ENCODE measurements at regions not wholly inside any gene's neighbourhood (a gene's known extent, or its start where the extent isn't known, plus 50 kb on each side); places are given as distances from the start of the nearest gene placed in this dataset.

GRCh38 chr15:98138910-98139309, 178.4 kb downstream of the ARRDC4 start:
- no peak for TF ChIP-seq ESRRA (IDR thresholded peaks at IDR 0.05; ENCODE audit: borderline replicate concordance, low read length)
- TF ChIP-seq RAD21 (conservative IDR thresholded peaks at IDR 0.05 in 1 of 2, IDR thresholded peaks at IDR 0.05 in 1 of 2), result no peak
- TF ChIP-seq EP300 (IDR thresholded peaks at IDR 0.05), result no peak
- TF ChIP-seq POLR2A (IDR thresholded peaks at IDR 0.05; ENCODE audit: low read length), result no peak
- TF ChIP-seq CTCF (IDR thresholded peaks at IDR 0.05), result no peak
- no peak for TF ChIP-seq MYC (IDR thresholded peaks at IDR 0.05; ENCODE audit: borderline replicate concordance, low read length)

Measured in A549 (cell line).